RWPE1 (cell line): ENCODE measurements at regions not wholly inside any gene's neighbourhood (a gene's known extent, or its start where the extent isn't known, plus 50 kb on each side); places are given as distances from the start of the nearest gene placed in this dataset.
A peak's percentile ranks its signal among the peaks of the same experiment; 100 is the strongest.

Experiments used
- CTCF ChIA-PET: fragments of 350-600 bp; sonication (Branson Sonifier 250); formaldehyde crosslinking; extraction: SDS; loops from one replicate; lab custom pipeline; 2021; lab: Yijun Ruan, JAX
- POLR2A ChIA-PET: fragments of 400-600 bp; formaldehyde crosslinking; extraction: SDS; loops from one replicate; lab custom pipeline; 2020; ENCODE audit warnings: antibody characterized with exemption; ENCODE audit not compliant: low non-redundant PET; lab: Yijun Ruan, JAX
- DNase-seq: peaks from one replicate; pipeline ENCODE4 v3.0.0; 2012; ENCODE audit warnings: low spot score
- H3K27ac ChIP-seq: fragments of 450-650 bp; 2 replicates; pipeline ENCODE4 v1.5.1; 2017
- CTCF ChIP-seq: fragments of 450-650 bp; conservative IDR thresholded peaks from 2 replicates; pipeline ENCODE4 v1.5.1; 2017; ENCODE audit warnings: low read depth, mild to moderate bottlenecking

DNA sequence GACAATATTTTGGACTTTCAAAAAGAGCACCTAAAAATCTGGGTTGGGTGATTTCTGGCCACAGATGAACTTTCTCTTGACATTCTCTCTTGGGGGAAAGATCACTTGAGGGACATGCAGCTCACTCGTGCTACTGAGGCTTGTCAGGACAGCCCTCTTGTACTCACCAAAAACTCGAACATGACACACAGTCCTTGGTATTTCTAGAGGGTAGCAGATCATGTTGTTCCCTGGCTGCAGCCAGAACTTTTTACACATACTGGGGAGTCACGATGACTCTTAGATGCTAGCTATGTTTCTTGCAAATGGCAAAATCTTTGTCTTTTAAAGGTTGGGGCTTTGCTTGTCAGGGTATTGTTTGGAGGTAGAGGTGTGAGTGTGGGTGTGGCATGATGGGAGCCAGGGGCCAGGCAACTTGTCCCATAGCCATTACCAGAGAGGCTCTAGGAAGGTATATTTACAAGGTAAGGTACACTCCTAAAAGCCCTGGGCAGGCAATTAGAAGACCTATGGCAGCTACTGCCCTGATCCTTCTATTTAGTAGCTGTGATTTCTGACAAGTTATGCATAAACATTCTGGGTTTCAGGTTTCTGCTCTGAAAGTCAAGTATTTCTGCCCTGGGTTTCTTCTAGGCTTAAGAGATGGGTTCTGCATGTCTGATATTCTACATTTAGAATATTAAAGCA, 241.7 kb upstream of the TLL1 start:
- POLR2A ChIA-PET = no interaction called here
- TF ChIP-seq CTCF = no peak
- H3K27ac ChIP-seq = no peak overlapping the region
- CTCF ChIA-PET = interaction anchor here (0.6 kb wide), 1 partner anchor 112 kb away, joined by 3 read pairs; no protein-coding TSS in a partner anchor
- DNase-seq = peak; percentile 29

- CTCF ChIA-PET = interaction anchor here (0.6 kb wide), 1 partner anchor 111 kb away, joined by 3 read pairs; no protein-coding TSS in a partner anchor
- no peak overlapping the region for H3K27ac ChIP-seq
These were observed 241.1 kb upstream of the TLL1 start for GRCh38 chr4:165631912-165632311.

GRCh38 chr4:165634766-165635165, 238.3 kb upstream of the TLL1 start:
- ChIA-PET POLR2A (no interaction called here), CTCF (interaction anchor here (0.6 kb wide), 1 partner anchor 274 kb away, joined by 4 read pairs; no protein-coding TSS in a partner anchor)
- no peak overlapping the region for H3K27ac ChIP-seq
- no peak for DNase-seq
- TF ChIP-seq CTCF = no peak

More at GRCh38 chr4:165631912-165632311, 241.1 kb upstream of the TLL1 start:
- DNase-seq = no peak
- no peak for TF ChIP-seq CTCF
- POLR2A ChIA-PET = no interaction called here

DNA sequence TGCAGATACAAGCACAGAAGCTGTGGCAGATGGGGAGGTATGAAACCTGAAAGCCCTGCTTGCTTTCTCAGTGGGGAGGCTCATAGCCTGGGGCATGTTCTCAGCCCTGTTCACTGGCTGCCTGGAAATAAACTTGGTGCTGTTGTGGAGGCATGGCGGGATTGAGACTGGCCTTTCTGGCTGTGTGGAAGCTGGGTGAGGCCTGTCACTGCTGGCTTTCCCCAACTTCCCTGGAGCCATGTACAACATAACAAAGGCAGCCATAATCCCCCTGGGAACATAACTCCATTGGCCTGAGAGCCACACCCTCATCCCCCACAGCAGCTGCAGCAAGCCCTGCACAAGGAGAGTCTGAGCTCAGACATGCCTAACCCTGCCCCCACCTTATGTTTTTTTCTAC, 237.7 kb upstream of the TLL1 start:
- DNase-seq = no peak
- CTCF ChIA-PET = no interaction called here

DNA sequence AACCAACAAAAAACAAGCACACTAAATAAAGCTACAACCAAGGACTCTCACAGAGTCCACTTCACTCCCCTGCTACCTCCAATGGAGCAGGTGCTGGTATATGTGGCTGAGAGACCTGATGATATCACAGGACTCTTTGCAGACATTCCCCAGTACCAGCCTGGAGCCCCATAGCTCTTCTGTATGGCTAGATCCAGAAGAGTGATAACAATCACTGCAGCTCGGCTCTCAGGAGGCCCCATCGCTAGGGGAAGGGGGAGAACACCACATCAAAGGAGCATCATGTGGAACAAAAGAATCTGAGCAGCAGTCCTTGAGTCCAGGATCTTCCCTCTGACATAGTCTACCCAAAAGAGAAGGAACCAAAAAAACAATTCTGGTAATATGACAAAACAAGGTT, 237.1 kb upstream of the TLL1 start:
- no peak overlapping the region for H3K27ac ChIP-seq
- CTCF ChIA-PET = interaction anchor here (0.7 kb wide), 2 partner anchors 143 to 203 kb away, joined by 4 to 5 read pairs; no protein-coding TSS in a partner anchor
- POLR2A ChIA-PET = no interaction called here
- no peak for DNase-seq
- no peak for TF ChIP-seq CTCF

More for the DNA sequence above, 237.7 kb upstream of the TLL1 start:
- POLR2A ChIA-PET = no interaction called here
- no peak overlapping the region; the same call in 1 of the 2 replicates for H3K27ac ChIP-seq
- no peak for TF ChIP-seq CTCF

GRCh38 chr4:165651901-165652300, 221.1 kb upstream of the TLL1 start:
- no peak for DNase-seq
- POLR2A ChIA-PET = no interaction called here
- TF ChIP-seq CTCF = no peak
- CTCF ChIA-PET = no interaction called here
- H3K27ac ChIP-seq = no peak overlapping the region
